GM19025 (cell line): ENCODE measurements at regions not wholly inside any gene's neighbourhood (a gene's known extent, or its start where the extent isn't known, plus 50 kb on each side); places are given as distances from the start of the nearest gene placed in this dataset.

Experiments
- ATAC-seq: cut with Tn5 transposase; IDR thresholded peaks from one replicate; pipeline ENCODE4 v1.9.1; 2021; ENCODE audit warnings: mild to moderate bottlenecking, low read depth, moderate library complexity; ENCODE audit not compliant: unreplicated experiment

- no peak for ATAC-seq
Observed at GRCh38 chr11:116422956-116423600, 349.7 kb downstream of the BUD13 start.

- ATAC-seq, result no peak
Observed at GRCh38 chr11:116422556-116422955, 350.2 kb downstream of the BUD13 start.

DNA sequence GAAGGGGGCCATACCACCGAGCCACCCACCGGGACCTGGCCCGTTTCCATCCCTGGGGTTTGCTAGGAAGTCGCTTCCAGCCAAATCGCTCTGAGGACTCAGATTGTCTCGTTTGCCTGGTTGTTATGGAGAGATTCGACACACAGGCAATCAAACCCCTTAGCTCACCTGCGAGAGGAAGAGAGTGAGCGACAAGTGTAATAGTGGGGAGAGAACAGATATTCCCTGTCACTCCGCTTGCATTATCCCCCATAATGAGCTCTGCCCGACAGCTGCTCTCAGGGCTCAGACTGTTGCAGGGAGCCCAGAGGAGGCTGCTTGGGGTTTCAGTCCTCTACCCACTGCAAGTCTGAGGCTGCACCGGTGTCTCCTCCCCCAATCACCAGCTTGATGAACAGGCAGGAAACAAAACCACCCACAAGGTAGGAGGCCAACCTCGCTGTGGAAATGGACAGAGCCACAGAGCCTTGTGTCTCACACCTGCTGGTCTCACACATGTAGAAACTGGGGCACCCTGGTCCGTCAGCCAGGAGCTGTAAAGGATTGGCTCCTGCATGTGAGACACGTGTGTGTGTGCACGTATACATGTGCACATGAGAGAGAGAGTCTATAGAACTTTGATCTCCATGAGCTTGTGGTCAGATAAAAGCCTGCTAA, 351.1 kb downstream of the BUD13 start:
- ATAC-seq, result no peak

DNA sequence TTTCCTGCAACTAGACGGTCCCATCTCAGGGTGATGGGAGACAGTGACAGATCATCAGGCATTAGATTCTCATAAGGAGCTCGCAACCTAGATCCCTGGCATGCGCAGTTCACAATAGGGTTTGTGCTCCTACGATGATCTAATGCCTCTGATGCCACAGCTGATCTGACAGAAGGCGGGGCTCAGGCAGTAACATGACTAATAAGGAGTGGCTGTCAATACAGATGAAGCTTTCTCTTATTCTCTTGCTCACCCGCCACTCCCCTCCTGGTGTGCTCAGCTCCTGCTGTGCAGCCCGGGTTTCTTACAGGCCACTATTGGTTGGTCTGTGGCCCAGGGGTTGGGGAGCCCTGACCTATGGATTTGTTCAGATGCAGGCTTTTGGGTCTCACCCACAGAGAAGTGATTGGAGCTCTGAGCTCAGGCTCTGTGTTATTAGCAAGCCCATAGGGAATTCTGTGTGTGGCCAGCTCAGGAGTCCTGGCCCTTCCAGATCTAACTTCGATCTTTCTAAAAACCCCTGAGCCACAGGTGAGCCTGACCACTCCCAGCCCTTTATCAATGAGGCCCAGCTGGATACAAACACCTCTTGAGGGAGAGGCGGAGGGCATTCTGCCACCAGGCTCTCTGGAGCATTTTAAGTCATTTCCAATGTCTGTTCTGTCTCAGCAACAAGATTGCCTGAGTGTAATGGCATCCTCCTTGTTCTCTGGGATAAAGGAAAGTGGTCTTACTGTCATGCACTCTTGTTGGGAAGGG, 351.8 kb downstream of the BUD13 start:
- ATAC-seq, result no peak

DNA sequence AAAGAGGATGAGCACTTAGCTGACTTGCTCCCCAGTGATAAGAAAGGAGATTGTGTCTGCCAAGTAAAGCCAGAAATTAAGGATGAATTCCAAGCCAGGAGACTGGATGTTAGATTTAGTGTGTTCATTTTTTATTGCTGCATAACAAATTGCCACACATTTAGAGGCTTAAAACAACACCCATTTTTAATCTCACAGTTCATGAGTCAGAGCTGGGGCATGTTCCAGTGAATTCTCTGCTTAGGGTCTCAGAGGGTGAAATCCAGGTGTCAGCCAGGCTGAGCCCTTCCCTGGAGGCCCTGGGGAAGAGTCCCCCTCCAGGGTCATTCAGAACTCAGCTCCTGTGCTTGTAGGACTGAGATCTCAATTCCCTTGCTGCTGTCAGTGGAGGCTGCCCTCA, 352.8 kb downstream of the BUD13 start:
- no peak for ATAC-seq

DNA sequence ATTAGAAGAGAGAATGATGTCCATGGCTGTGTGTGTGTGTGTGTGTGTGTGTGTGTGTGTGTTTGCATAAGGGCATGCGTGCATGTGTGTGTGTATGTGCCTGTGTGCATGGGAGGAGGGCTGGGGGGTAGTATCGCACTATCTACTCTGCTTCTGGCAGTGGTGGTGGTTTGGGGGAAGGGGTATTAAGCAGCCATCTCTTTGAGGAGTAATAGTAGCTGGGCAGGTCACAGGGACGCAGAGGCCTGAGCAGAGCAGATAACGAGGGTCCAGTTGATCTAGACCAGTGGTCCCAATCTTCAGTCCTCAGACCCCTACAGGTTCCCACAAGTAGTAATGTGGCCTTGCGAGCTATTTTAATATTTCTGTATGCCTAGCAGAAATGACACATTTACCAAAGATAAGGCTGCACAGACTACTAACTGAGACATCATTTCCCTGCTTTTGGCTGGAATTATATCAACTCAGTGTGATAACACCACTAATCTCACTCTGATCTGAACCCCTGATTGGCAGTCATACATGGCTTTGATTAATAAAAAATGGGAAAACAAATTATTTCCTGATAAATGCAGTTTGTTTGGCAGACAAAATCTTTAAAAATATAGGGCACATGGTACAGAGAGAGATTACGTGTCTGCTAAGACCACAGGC, 354.3 kb downstream of the BUD13 start:
- no peak for ATAC-seq

DNA sequence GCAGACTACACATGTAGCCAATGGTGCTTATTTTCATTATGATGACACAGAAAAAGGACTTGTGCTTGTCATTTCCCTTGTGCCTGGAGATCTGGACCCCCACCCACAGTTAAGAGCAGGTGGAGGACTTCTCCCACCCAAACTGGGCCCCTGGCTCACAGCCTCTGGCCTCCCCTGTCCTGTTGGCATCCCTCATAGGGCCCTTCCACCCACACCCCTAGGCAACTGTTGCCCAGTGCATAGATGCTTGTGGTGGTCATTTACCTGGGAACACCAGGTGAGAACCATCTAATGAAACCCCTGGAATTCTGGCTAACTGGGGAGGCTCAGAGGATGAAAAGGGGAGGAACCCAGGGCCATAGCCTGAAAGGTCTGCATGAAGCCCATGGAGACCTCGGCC, 355.9 kb downstream of the BUD13 start:
- ATAC-seq, result no peak

- no peak for ATAC-seq
Observed at GRCh38 chr11:116415095-116415494, 357.7 kb downstream of the BUD13 start.

DNA sequence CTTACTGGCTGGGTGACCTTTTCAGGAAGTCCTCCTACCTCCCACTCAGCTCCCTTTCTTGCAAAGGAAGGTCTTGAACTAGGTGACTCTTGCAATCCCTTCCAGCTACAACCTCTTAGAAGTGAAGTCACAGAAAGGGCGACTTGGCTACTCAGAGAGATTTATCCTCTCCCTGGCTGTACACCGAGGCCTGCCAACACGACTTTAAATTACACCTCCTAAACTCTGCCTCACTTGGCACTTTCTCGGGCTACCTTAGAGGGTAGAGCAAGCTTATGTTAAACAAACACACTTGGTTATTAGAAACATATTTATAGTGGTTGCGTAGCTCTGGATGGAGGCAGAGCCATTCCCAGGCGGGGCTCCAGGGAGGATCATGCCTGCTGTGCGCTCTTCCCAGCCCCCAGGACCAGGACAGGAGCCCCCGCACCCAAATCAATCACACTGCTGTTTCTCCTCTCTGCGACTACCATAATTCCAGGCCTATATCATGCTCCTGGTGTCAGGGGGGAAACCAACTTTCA, 358.4 kb downstream of the BUD13 start:
- ATAC-seq, result no peak

GRCh38 chr11:116413301-116414242, 359.2 kb downstream of the BUD13 start:
- no peak for ATAC-seq

DNA sequence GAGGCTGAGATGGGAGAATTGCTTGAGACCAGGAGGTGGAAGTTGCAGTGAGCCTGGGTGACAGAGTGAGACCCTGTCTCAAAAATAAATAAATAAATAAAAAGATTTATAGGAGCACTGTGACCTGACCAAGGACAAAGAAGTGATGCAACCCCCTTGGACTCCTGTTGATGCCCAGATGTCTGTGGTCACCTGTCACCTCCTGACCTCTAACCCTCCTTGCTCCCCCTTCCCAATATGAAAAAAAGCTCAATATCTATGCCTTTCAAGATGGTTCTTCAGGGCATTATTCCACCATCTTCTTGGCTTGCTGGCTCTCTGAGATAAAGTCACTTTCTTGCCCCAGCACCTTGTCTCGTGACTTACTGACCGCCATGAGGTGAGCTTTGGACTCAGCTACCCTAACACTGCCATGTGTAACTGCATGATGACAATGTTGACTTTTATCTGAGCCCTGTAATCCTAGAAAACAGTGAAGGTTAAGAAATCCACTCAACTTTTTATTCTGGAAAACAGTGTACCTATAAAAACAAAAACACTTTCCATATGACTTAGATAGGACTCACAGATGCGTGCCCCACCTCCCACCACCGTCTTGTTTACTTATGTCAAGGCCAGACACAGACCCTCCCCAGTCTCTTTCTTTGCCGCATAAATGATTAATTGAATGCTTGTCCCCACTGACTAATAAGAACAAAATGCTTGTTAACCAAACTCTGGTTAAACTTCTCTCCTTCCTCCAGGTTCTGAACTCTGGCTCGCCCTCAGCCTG, 360.5 kb downstream of the BUD13 start:
- no peak for ATAC-seq

GRCh38 chr11:116409238-116409637, 363.5 kb downstream of the BUD13 start:
- ATAC-seq, result no peak

GRCh38 chr11:116406042-116406441, 366.7 kb downstream of the BUD13 start:
- no peak for ATAC-seq

DNA sequence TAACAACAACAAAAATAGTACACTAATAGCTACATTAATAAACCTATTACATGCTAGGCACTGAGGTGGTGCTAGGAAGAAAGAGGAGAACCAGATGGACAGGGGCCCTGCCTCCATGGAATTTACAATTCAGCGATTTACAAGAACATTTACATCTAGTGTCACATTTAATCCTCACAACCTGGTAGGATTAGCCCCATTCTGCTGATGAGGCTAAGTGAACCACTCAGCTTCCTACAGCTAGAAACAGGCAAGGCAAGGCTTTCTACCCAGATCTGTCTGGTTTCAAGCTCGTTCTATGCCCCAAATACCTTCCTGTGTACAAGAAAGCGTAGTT, 368.4 kb downstream of the BUD13 start:
- no peak for ATAC-seq

GRCh38 chr11:116403794-116404461, 368.9 kb downstream of the BUD13 start:
- ATAC-seq, result no peak

- ATAC-seq, result no peak
Observed at GRCh38 chr11:116400081-116400480, 372.7 kb downstream of the BUD13 start.

DNA sequence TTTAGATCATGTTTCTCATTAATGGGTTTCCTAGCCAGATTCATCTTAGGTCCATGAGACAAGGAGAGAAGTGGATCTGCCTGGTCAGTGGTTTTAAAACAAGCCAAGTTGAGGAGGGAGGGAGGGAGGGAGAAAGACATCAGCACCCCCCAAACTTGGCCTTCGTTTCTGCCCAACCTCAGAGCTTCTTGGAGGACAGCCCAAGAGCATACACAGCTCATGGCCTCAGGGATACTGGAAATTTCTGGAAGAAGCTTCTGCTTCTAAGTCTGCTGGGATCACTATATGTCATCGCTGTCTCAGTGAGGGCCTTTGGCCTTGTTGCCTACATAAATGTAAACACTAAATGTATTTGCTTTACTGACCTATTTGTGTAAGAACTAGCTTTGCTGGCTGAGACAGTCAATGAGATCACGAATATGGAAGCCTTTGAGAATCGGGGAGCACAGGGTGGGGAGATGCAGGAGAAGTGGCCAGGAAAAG, 375.1 kb downstream of the BUD13 start:
- ATAC-seq, result no peak

DNA sequence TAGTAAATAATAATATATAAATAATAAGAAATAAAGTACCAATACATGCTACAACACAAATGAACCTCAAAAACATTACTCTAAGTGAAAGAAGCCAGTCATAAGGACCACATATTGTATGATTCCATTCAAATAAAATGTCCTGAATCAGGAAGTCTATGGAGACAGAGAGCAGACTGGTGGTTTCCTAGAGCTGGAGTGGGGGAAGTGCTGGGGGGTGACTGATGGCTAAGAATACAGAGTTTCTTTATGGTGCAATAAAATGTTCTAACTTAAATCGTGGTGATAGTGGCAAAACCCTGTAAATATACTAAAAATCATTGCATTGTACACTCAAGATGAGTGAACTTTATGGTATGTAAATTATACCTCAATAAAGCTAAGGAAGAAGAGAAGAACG, 376.5 kb downstream of the BUD13 start:
- no peak for ATAC-seq

GRCh38 chr11:116394022-116394421, 378.8 kb downstream of the BUD13 start:
- no peak for ATAC-seq
